ENCODE measurements at regions not wholly inside any gene's neighbourhood (a gene's known extent, or its start where the extent isn't known, plus 50 kb on each side); places are given as distances from the start of the nearest gene placed in this dataset.

DNA sequence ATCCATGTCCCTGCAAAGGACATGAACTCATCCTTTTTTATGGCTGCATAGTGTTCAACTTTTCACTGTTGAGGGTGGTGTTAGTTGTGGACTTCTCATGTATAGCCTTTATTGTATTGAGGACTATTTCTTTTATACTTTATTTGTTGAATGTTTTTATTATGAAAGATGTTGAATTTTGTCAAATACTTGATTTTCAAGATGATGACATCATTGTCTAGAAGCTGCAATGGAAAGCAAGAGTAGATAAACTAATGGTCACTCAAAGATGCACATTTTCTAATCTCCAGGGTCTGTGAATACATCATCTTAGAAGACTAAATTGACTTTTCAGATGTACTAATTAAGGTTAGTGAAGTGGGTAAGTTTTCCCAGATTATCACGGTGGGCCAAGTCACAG, 1117.0 kb downstream of the DSC3 start:
- Histone ChIP-seq H3K36me3 (replicated peaks in 1 of 2; ENCODE audit: control insufficient read depth in 1 of 2, insufficient read depth in 2 of 2, low read length in 2 of 2) (no peaks in the 10 kb centered on the region), H3K4me3 (replicated peaks in 1 of 3; ENCODE audit: insufficient read depth in 1 of 3, low read depth in 2 of 3, low read length in 3 of 3) (no peak overlapping the region), H3K9ac (ENCODE audit: insufficient read depth, low read depth, low read length) (no peak overlapping the region), H3K4me1 (ENCODE audit: insufficient read depth, low read length) (no peaks in the 10 kb centered on the region), H4K20me1 (ENCODE audit: insufficient read depth, low read length) (no peaks in the 10 kb centered on the region), H3K9me3 (ENCODE audit: low read length) (no peaks in the 10 kb centered on the region), H3K79me2 (ENCODE audit: insufficient read depth, low read length) (no peaks in the 10 kb centered on the region), H3K27ac (ENCODE audit: extremely low read length, insufficient read depth, low read length) (no peak overlapping the region), H3K4me2 (ENCODE audit: low read depth, low read length) (no peak overlapping the region), H2AFZ (ENCODE audit: low read length) (no peak overlapping the region), H3K27me3 (ENCODE audit: control insufficient read depth in 1 of 2, insufficient read depth in 2 of 2, low read length in 2 of 2) (no peaks in the 10 kb centered on the region)
- BruUV-seq (replicated peaks) = no TSS peak
- DNase-seq (ENCODE audit: low spot score) (no peak), FAIRE-seq (no peak), ATAC-seq (no peak)
- in situ Hi-C loops (cut with HindIII; ENCODE audit: extremely low pct_ligation_motif_present, low pct_unique_long_range_greater_than_20kb) = no loop called here
- intact Hi-C loops (cut with micrococcal nuclease; ENCODE audit: unreplicated experiment) = no loop called here
- ChIA-PET CTCF (ENCODE audit: low intra/inter-chr PET ratio, low total read pairs) (no interaction called here), POLR2A (no interaction called here)
- TF ChIP-seq KLF6 (CRISPR knock-in tag; IDR thresholded peaks at IDR 0.05) (no peak), ATF7 (IDR thresholded peaks at IDR 0.05) (peak; percentile 90), ATF7 (CRISPR knock-in tag; IDR thresholded peaks at IDR 0.05) (no peak), SMYD3 (CRISPR knock-in tag; IDR thresholded peaks at IDR 0.05) (no peak), RFXAP (CRISPR knock-in tag; IDR thresholded peaks at IDR 0.05; ENCODE audit: borderline replicate concordance) (no peak), ZNF24 (IDR thresholded peaks at IDR 0.05) (no peak)
- 0% methylated on average over 1 of the region's 1 CpG for WGBS (ENCODE audit: low lambda C conversion rate)

DNA sequence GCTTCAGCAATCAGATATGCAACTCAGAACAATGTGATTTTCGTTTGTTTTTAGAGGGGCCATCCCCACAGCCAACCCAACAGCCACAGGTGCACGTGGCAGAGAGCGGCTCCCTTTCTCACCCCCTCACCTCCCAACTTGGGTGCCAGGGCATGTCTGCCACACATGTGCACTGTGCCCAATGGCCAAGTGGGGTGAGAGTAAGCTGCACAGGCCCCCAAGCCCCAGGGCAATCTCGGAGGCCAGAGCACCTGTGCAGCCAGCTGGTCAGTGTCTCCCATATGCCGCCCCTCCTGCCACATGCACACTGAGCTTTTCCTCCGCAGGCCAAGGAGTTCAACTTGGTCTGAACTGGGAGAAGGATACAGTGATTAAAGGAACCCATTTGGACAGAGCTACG, 1130.2 kb downstream of the DSC3 start:
- CTCF ChIA-PET (ENCODE audit: low intra/inter-chr PET ratio, low total read pairs) = no interaction called here
- no peak overlapping the region for H3K27ac ChIP-seq (ENCODE audit: extremely low read length, insufficient read depth, low read length)
- H3K9me3 ChIP-seq (ENCODE audit: low read length) = no peaks in the 10 kb centered on the region
- H3K9ac ChIP-seq (ENCODE audit: insufficient read depth, low read depth, low read length) = no peak overlapping the region
- WGBS (ENCODE audit: low lambda C conversion rate) = 0% methylated on average over 3 of the region's 7 CpGs
- H3K4me2 ChIP-seq (ENCODE audit: low read depth, low read length) = no peak overlapping the region
- in situ Hi-C loops (cut with HindIII; ENCODE audit: extremely low pct_ligation_motif_present, low pct_unique_long_range_greater_than_20kb) = no loop called here
- no peaks in the 10 kb centered on the region for H4K20me1 ChIP-seq (ENCODE audit: insufficient read depth, low read length)
- intact Hi-C loops (cut with micrococcal nuclease; ENCODE audit: unreplicated experiment) = no loop called here
- H3K36me3 ChIP-seq (replicated peaks in 1 of 2; ENCODE audit: control insufficient read depth in 1 of 2, insufficient read depth in 2 of 2, low read length in 2 of 2) = no peaks in the 10 kb centered on the region
- no peak overlapping the region for H2AFZ ChIP-seq (ENCODE audit: low read length)
- H3K4me1 ChIP-seq (ENCODE audit: insufficient read depth, low read length) = no peaks in the 10 kb centered on the region
- no peaks in the 10 kb centered on the region for H3K79me2 ChIP-seq (ENCODE audit: insufficient read depth, low read length)
- POLR2A ChIA-PET = no interaction called here
- DNase-seq (ENCODE audit: low spot score) (no peak), ATAC-seq (no peak), FAIRE-seq (no peak)
- H3K4me3 ChIP-seq (replicated peaks in 1 of 3; ENCODE audit: insufficient read depth in 1 of 3, low read depth in 2 of 3, low read length in 3 of 3) = no peak overlapping the region
- no peaks in the 10 kb centered on the region for H3K27me3 ChIP-seq (ENCODE audit: control insufficient read depth in 1 of 2, insufficient read depth in 2 of 2, low read length in 2 of 2)
- BruUV-seq (replicated peaks) = no TSS peak
- no peak for TF ChIP-seq FUBP1 (CRISPR knock-in tag; IDR thresholded peaks at IDR 0.05; ENCODE audit: borderline replicate concordance)
- no peak for TF ChIP-seq NR0B2 (CRISPR knock-in tag; IDR thresholded peaks at IDR 0.05)
- no peak for TF ChIP-seq ZBTB3 (CRISPR knock-in tag; IDR thresholded peaks at IDR 0.05; ENCODE audit: borderline replicate concordance, low read depth)
- no peak for TF ChIP-seq ATF4 (CRISPR knock-in tag; IDR thresholded peaks at IDR 0.05)
- TF ChIP-seq HINFP (CRISPR knock-in tag; IDR thresholded peaks at IDR 0.05; ENCODE audit: low read depth) = no peak
- TF ChIP-seq ZNF629 (CRISPR knock-in tag; conservative IDR thresholded peaks at IDR 0.05) = no peak
- no peak for TF ChIP-seq TSC22D2 (CRISPR knock-in tag; IDR thresholded peaks at IDR 0.05; ENCODE audit: borderline replicate concordance)
- no peak for TF ChIP-seq CEBPG (CRISPR knock-in tag; IDR thresholded peaks at IDR 0.05)
- TF ChIP-seq, protein P1, sequence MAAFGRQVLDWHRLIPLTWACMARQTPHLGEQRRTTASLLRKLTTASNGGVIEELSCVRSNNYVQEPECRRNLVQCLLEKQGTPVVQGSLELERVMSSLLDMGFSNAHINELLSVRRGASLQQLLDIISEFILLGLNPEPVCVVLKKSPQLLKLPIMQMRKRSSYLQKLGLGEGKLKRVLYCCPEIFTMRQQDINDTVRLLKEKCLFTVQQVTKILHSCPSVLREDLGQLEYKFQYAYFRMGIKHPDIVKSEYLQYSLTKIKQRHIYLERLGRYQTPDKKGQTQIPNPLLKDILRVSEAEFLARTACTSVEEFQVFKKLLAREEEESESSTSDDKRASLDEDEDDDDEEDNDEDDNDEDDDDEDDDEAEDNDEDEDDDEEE (CRISPR knock-in tag; IDR thresholded peaks at IDR 0.05) = no peak
